GM23338 (cell line): ENCODE measurements at regions not wholly inside any gene's neighbourhood (a gene's known extent, or its start where the extent isn't known, plus 50 kb on each side); places are given as distances from the start of the nearest gene placed in this dataset.

ENCODE experiments used
- CREB1 ChIP-seq: fragments of 250-450 bp; sonication (Bioruptor Pico); IDR thresholded peaks from 2 replicates; pipeline ENCODE4 v1.5.0; 2020; ENCODE audit warnings: low read depth, mild to moderate bottlenecking, moderate library complexity
- CTCF ChIP-seq, 2 experiments: fragments of 200-600 bp in 1 of 2; sonication (generic) in 1 of 2; conservative IDR thresholded peaks; 2 replicates each; pipeline versions ENCODE4 v1.5.1 to v1.6.1; 2016 to 2017; ENCODE audit warnings: antibody characterized with exemption in 2 of 2, low read depth in 2 of 2, mild to moderate bottlenecking in 2 of 2, moderate library complexity in 1 of 2
- EZH2 ChIP-seq: fragments of 200-600 bp; sonication (generic); IDR thresholded peaks from one replicate; pipeline ENCODE4 v1.8.0; 2017; ENCODE audit warnings: antibody characterized with exemption, mild to moderate bottlenecking, low read depth; ENCODE audit not compliant: unreplicated experiment
- JUNB ChIP-seq: IDR thresholded peaks from one replicate; pipeline ENCODE4 v1.6.1; 2016; ENCODE audit warnings: antibody characterized with exemption; ENCODE audit not compliant: unreplicated experiment
- POLR2AphosphoS5 ChIP-seq: IDR thresholded peaks from 2 replicates; pipeline ENCODE4 v1.6.1; 2016; ENCODE audit warnings: antibody characterized with exemption, low read depth

GRCh38 chr5:104965006-104965405 lies 1402.4 kb upstream of the NUDT12 start:
- TF ChIP-seq EZH2 (no peak), CTCF (conservative IDR thresholded peaks at IDR 0.05; ENCODE audit: low read depth in 2 of 2) (no peak), JUNB (no peak), POLR2AphosphoS5 (no peak), CREB1 (CRISPR knock-in tag) (no peak)
